ENCODE measurements at regions not wholly inside any gene's neighbourhood (a gene's known extent, or its start where the extent isn't known, plus 50 kb on each side); places are given as distances from the start of the nearest gene placed in this dataset.

- no peak for TF ChIP-seq CTCF (IDR thresholded peaks at IDR 0.05)
- TF ChIP-seq POLR2AphosphoS5 (IDR thresholded peaks at IDR 0.05), result no peak
These were observed 439.3 kb downstream of the TLE1 start for GRCh38 chr9:81250041-81250440.
